ENCODE measurements at regions not wholly inside any gene's neighbourhood (a gene's known extent, or its start where the extent isn't known, plus 50 kb on each side); places are given as distances from the start of the nearest gene placed in this dataset.

DNA sequence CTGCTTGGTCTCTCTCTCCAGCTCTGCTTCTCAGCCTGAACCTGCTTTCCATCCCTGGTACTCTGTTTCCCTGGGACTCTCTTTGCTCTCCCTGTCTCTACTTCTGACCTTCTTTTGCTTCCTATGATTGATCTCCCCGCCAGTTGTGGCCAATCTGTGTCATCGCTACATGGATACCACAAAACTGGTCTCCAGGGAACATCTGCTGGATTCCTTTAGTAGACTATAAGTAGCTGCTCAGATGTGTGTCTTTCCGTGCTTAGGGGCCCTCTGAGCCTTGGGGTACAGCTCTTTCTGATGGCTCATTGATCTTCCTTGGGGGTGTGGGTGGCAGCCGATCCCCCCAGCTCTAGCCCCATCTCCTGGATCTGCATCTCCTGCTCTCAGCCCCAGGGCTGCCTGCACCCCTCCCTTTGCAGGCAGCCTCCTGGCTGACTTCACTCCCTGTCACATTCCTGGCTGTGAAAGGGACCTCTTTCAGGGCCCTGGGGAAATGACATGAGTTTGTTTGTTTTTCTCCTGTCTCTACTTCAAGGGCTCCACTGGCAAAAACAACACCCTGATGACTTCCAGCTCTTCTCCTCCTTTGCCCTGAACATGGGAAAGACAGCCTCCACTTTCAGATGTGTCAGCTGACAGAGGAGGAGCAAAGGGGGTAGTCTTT, 333.7 kb downstream of the CYP26B1 start:
- Mint-ChIP-seq H3K9me3 (ENCODE audit: unreplicated experiment) (peaks cover 6% of the 10 kb centered on the region), H3K4me1 (ENCODE audit: low read depth, unreplicated experiment) (no peaks in the 10 kb centered on the region), H3K36me3 (ENCODE audit: unreplicated experiment) (peaks cover 18% of the 10 kb centered on the region), H3K4me3 (ENCODE audit: unreplicated experiment) (no peak overlapping the region), H3K27ac (ENCODE audit: unreplicated experiment) (no peak overlapping the region), H3K27me3 (ENCODE audit: unreplicated experiment) (peaks cover 6% of the 10 kb centered on the region)
- DNase-seq: no peak
- TF ChIP-seq, protein P1, sequence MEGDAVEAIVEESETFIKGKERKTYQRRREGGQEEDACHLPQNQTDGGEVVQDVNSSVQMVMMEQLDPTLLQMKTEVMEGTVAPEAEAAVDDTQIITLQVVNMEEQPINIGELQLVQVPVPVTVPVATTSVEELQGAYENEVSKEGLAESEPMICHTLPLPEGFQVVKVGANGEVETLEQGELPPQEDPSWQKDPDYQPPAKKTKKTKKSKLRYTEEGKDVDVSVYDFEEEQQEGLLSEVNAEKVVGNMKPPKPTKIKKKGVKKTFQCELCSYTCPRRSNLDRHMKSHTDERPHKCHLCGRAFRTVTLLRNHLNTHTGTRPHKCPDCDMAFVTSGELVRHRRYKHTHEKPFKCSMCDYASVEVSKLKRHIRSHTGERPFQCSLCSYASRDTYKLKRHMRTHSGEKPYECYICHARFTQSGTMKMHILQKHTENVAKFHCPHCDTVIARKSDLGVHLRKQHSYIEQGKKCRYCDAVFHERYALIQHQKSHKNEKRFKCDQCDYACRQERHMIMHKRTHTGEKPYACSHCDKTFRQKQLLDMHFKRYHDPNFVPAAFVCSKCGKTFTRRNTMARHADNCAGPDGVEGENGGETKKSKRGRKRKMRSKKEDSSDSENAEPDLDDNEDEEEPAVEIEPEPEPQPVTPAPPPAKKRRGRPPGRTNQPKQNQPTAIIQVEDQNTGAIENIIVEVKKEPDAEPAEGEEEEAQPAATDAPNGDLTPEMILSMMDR (IDR thresholded peaks at IDR 0.05; ENCODE audit: partially characterized antibody, unreplicated experiment): no peak

DNA sequence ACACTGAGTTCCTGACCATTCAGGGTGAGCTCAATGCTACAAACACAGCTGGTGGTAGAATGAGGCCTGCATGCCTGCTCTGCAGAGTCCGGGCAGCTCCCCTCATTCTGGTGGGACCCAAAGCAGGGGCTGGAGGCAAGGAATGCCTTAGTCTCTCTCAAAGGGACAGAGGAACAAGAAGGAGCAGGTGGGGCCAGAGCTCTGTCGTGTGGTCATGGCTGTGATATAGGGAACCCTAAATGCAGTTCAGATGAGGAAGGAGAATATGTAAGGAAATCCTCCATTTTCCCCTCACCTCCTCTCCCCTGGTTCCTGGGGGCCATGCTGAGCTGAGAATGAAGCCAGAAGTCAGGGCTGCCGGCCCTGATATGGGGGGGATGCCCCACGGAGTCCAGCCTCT, 334.3 kb downstream of the CYP26B1 start:
- Mint-ChIP-seq H3K4me3 (ENCODE audit: unreplicated experiment) (no peak overlapping the region), H3K4me1 (ENCODE audit: low read depth, unreplicated experiment) (no peaks in the 10 kb centered on the region), H3K27ac (ENCODE audit: unreplicated experiment) (no peak overlapping the region), H3K9me3 (ENCODE audit: unreplicated experiment) (peaks cover 6% of the 10 kb centered on the region), H3K36me3 (ENCODE audit: unreplicated experiment) (peaks cover 18% of the 10 kb centered on the region), H3K27me3 (ENCODE audit: unreplicated experiment) (peaks cover 6% of the 10 kb centered on the region)
- DNase-seq: no peak
- TF ChIP-seq, protein P1 (IDR thresholded peaks at IDR 0.05; ENCODE audit: partially characterized antibody, unreplicated experiment): no peak

DNA sequence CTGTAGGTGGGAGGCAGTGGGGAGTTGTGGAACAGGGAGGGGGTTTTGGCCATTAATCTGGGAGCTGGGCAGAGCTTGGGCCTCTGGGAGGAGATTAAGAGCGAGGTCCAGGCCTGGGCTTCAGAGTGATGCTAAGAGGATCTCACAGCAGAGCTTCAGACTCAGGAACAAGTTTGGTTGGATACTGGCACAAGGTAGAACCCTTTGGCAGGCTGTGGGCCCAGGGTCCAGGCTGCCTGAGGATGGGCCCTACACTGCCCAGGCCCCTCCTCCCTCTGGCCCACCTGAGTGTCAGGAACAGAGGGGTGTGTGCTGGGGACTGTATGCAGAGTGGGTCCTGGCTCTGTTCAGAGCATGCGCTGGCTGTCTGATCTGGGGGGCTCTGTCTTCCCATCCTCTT, 334.9 kb downstream of the CYP26B1 start:
- Mint-ChIP-seq H3K9me3 (ENCODE audit: unreplicated experiment) (peaks cover 6% of the 10 kb centered on the region), H3K27me3 (ENCODE audit: unreplicated experiment) (peaks cover 6% of the 10 kb centered on the region), H3K36me3 (ENCODE audit: unreplicated experiment) (peaks cover 14% of the 10 kb centered on the region), H3K27ac (ENCODE audit: unreplicated experiment) (peak overlapping the region; percentile 20), H3K4me1 (ENCODE audit: low read depth, unreplicated experiment) (no peaks in the 10 kb centered on the region), H3K4me3 (ENCODE audit: unreplicated experiment) (no peak overlapping the region)
- TF ChIP-seq, protein P1 (IDR thresholded peaks at IDR 0.05; ENCODE audit: partially characterized antibody, unreplicated experiment): no peak
- no peak for DNase-seq

DNA sequence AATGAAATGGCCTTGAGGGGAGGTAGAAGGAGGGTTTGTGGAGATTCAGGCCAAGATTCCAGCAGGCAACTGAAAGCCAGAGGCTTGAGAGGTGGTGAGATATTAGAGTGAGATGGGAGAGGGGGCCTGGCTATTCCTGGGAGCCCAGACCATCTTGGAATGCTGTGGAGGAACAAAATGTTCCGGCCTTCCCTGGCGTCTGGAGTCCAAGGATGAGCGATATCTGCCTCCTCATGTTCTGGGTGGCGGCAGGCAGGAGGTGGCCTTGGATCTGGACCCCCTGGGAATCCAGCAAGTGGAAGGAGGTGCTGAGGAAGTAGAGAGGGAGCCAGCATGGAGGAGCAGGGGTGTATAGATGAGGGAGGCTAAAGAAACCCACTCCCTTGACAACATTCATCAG, 335.9 kb downstream of the CYP26B1 start:
- H3K4me1 Mint-ChIP-seq (ENCODE audit: low read depth, unreplicated experiment): no peaks in the 10 kb centered on the region
- DNase-seq: no peak
- H3K36me3 Mint-ChIP-seq (ENCODE audit: unreplicated experiment): peaks cover 13% of the 10 kb centered on the region
- no peak overlapping the region for H3K4me3 Mint-ChIP-seq (ENCODE audit: unreplicated experiment)
- peaks cover 6% of the 10 kb centered on the region for H3K9me3 Mint-ChIP-seq (ENCODE audit: unreplicated experiment)
- peaks cover 6% of the 10 kb centered on the region for H3K27me3 Mint-ChIP-seq (ENCODE audit: unreplicated experiment)
- TF ChIP-seq, protein P1 (IDR thresholded peaks at IDR 0.05; ENCODE audit: partially characterized antibody, unreplicated experiment): no peak
- H3K27ac Mint-ChIP-seq (ENCODE audit: unreplicated experiment): no peak overlapping the region

DNA sequence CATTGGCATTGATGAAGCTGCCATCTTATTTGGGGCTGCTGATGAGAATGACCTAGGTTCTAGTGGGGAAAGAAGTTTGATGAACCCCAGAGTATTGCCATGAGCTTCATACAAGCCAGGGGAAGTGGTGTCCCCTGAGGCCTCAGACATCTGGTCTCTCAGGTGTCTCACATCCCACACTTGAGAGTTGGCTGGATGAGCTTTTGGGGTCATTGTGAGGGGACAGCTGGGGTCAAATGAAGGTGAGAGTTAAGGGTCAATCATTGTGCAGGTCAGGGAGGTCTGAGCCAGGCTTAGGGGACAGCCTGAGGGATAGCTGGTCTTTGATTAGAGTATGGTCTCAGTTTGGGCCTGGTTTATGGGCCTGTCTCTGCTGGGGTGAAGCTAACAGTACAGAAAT, 336.5 kb downstream of the CYP26B1 start:
- Mint-ChIP-seq H3K9me3 (ENCODE audit: unreplicated experiment) (peaks cover 6% of the 10 kb centered on the region), H3K27ac (ENCODE audit: unreplicated experiment) (no peak overlapping the region), H3K4me1 (ENCODE audit: low read depth, unreplicated experiment) (no peaks in the 10 kb centered on the region), H3K27me3 (ENCODE audit: unreplicated experiment) (peaks cover 6% of the 10 kb centered on the region), H3K4me3 (ENCODE audit: unreplicated experiment) (no peak overlapping the region), H3K36me3 (ENCODE audit: unreplicated experiment) (peaks cover 13% of the 10 kb centered on the region)
- TF ChIP-seq, protein P1 (IDR thresholded peaks at IDR 0.05; ENCODE audit: partially characterized antibody, unreplicated experiment): no peak
- DNase-seq: no peak
